GM04503 (cell line): ENCODE measurements at regions not wholly inside any gene's neighbourhood (a gene's known extent, or its start where the extent isn't known, plus 50 kb on each side); places are given as distances from the start of the nearest gene placed in this dataset.
A peak's percentile ranks its signal among the peaks of the same experiment; 100 is the strongest.

ENCODE experiments used
- DNase-seq: peaks from one replicate; pipeline ENCODE4 v3.0.0-alpha.2; 2012; ENCODE audit warnings: low read depth

GRCh38 chr3:56985460-56985859 is 75.0 kb upstream of the SPATA12 start:
- DNase-seq = no peak

- DNase-seq = no peak
These were observed 77.0 kb upstream of the SPATA12 start for GRCh38 chr3:56983427-56983826.

- no peak for DNase-seq
These were observed 78.8 kb upstream of the SPATA12 start for GRCh38 chr3:56981445-56982230.

GRCh38 chr3:56980798-56981390 is 79.6 kb upstream of the SPATA12 start:
- DNase-seq = peak; percentile 97

GRCh38 chr3:56980243-56980642 is 80.2 kb upstream of the SPATA12 start:
- DNase-seq = no peak

GRCh38 chr3:56979791-56980190 is 80.7 kb upstream of the SPATA12 start:
- no peak for DNase-seq

- DNase-seq = no peak
These were observed 82.9 kb upstream of the SPATA12 start for GRCh38 chr3:56977561-56977889.

GRCh38 chr3:56976651-56977560 is 83.6 kb upstream of the SPATA12 start:
- DNase-seq = peak; percentile 32

- no peak for DNase-seq
These were observed 84.9 kb upstream of the SPATA12 start for GRCh38 chr3:56975567-56975966.

- DNase-seq = no peak
These were observed 86.1 kb upstream of the SPATA12 start for GRCh38 chr3:56974247-56974930.

GRCh38 chr3:56971816-56972215 is 88.6 kb upstream of the SPATA12 start:
- DNase-seq = no peak

- no peak for DNase-seq
These were observed 89.2 kb upstream of the SPATA12 start for GRCh38 chr3:56971261-56971660.

GRCh38 chr3:56970461-56970879 is 90.0 kb upstream of the SPATA12 start:
- DNase-seq = no peak

GRCh38 chr3:56969851-56970250 is 90.6 kb upstream of the SPATA12 start:
- no peak for DNase-seq

- DNase-seq = no peak
These were observed 94.0 kb upstream of the SPATA12 start for GRCh38 chr3:56966509-56966908.

GRCh38 chr3:56966104-56966503 is 94.4 kb upstream of the SPATA12 start:
- DNase-seq = no peak

GRCh38 chr3:56962922-56963321 is 97.5 kb upstream of the SPATA12 start:
- DNase-seq = no peak

- no peak for DNase-seq
These were observed 98.3 kb upstream of the SPATA12 start for GRCh38 chr3:56962206-56962605.

GRCh38 chr3:56960234-56960917 is 100.1 kb upstream of the SPATA12 start:
- no peak for DNase-seq

GRCh38 chr3:56958879-56959278 is 101.6 kb upstream of the SPATA12 start:
- no peak for DNase-seq

GRCh38 chr3:56957522-56957921 is 102.9 kb upstream of the SPATA12 start:
- no peak for DNase-seq

- DNase-seq = no peak
These were observed 103.6 kb upstream of the SPATA12 start for GRCh38 chr3:56956906-56957305.
